ENCODE measurements at regions not wholly inside any gene's neighbourhood (a gene's known extent, or its start where the extent isn't known, plus 50 kb on each side); places are given as distances from the start of the nearest gene placed in this dataset.
"Not testable (repeated sequence)": the region's sequence is repeated elsewhere in the genome, so short reads cannot be mapped to it uniquely, and the experiment has no call there.

DNA sequence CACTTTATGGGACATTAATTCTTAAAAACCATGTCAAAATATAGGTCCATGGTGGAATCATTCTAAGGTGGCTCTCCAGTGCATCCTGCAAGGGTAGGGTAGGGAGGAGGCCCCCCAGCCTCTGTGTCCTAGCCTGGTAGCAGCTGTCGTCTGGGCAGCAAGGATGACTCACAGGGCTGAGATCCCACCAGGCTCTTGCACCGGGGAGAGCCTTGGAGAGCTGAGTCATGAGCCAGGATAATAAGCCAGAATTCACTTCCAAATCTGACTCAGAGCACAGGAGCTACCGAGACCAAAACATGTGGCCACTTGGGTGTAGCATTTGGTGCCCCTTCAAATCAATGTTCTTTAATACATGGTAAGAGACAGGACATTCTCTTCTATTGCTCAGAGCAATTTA, 298.5 kb downstream of the NEBL start:
- Histone ChIP-seq H3K36me3 (replicated peaks) (no peaks in the 10 kb centered on the region), H3K27ac (peak overlapping the region; percentile 53), H3K4me3 (ENCODE audit: low read depth, low read length) (no peak overlapping the region), H3K27me3 (replicated peaks) (no peaks in the 10 kb centered on the region)
- TF ChIP-seq, protein P1, sequence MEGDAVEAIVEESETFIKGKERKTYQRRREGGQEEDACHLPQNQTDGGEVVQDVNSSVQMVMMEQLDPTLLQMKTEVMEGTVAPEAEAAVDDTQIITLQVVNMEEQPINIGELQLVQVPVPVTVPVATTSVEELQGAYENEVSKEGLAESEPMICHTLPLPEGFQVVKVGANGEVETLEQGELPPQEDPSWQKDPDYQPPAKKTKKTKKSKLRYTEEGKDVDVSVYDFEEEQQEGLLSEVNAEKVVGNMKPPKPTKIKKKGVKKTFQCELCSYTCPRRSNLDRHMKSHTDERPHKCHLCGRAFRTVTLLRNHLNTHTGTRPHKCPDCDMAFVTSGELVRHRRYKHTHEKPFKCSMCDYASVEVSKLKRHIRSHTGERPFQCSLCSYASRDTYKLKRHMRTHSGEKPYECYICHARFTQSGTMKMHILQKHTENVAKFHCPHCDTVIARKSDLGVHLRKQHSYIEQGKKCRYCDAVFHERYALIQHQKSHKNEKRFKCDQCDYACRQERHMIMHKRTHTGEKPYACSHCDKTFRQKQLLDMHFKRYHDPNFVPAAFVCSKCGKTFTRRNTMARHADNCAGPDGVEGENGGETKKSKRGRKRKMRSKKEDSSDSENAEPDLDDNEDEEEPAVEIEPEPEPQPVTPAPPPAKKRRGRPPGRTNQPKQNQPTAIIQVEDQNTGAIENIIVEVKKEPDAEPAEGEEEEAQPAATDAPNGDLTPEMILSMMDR (IDR thresholded peaks at IDR 0.05; ENCODE audit: low read depth, low read length, missing control alignments) = no peak
- peak; percentile 95 for DNase-seq
- in situ Hi-C loops (cut with HindIII; ENCODE audit: low pct_ligation_motif_present, low sequenced_read_pairs) = no loop called here

- TF ChIP-seq, protein P1 (IDR thresholded peaks at IDR 0.05; ENCODE audit: low read depth, low read length, missing control alignments) = no peak
- Histone ChIP-seq H3K27me3 (replicated peaks) (no peaks in the 10 kb centered on the region), H3K36me3 (replicated peaks) (no peaks in the 10 kb centered on the region), H3K27ac (peak overlapping the region; percentile 87), H3K4me3 (ENCODE audit: low read depth, low read length) (no peak overlapping the region)
- peak; percentile 76 for DNase-seq
- in situ Hi-C loops (cut with HindIII; ENCODE audit: low pct_ligation_motif_present, low sequenced_read_pairs) = no loop called here
Measured at GRCh38 chr10:20596911-20597310, 300.2 kb downstream of the NEBL start.

- no peaks in the 10 kb centered on the region for H3K36me3 ChIP-seq (replicated peaks)
- in situ Hi-C loops (cut with HindIII; ENCODE audit: low pct_ligation_motif_present, low sequenced_read_pairs) = no loop called here
- DNase-seq = peak; percentile 67
- no peaks in the 10 kb centered on the region for H3K27me3 ChIP-seq (replicated peaks)
- TF ChIP-seq, protein P1 (IDR thresholded peaks at IDR 0.05; ENCODE audit: low read depth, low read length, missing control alignments) = no peak
- H3K4me3 ChIP-seq (ENCODE audit: low read depth, low read length) = no peak overlapping the region
- H3K27ac ChIP-seq = peak overlapping the region; percentile 87
Measured at GRCh38 chr10:20596065-20596755, 300.9 kb downstream of the NEBL start.

DNA sequence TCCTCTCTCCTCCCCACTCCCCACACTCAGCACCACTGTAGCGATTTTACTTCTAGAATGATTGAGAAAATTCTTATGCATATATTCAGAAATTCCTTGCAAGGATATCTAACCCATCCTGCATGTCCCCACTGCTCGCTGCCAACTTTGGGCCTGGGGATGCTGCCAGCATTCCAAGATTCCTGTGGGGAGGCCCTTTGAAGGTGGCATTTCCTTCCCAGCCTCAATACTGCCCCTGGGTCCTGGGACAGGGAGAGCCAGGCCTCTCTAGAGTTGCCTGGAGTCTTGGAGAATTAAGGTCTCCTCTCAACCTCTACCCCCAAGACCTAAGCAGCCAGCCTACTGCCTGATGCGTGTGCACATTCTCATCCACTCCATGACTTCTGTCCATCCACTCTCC, 303.5 kb downstream of the NEBL start:
- no peak overlapping the region for H3K27ac ChIP-seq
- no peak overlapping the region for H3K4me3 ChIP-seq (ENCODE audit: low read depth, low read length)
- H3K36me3 ChIP-seq (replicated peaks) = no peaks in the 10 kb centered on the region
- in situ Hi-C loops (cut with HindIII; ENCODE audit: low pct_ligation_motif_present, low sequenced_read_pairs) = no loop called here
- DNase-seq = no peak
- TF ChIP-seq, protein P1 (IDR thresholded peaks at IDR 0.05; ENCODE audit: low read depth, low read length, missing control alignments) = no peak
- H3K27me3 ChIP-seq (replicated peaks) = no peaks in the 10 kb centered on the region

GRCh38 chr10:20582041-20582440, 315.1 kb downstream of the NEBL start:
- H3K27me3 ChIP-seq (replicated peaks) = no peaks in the 10 kb centered on the region
- no peak overlapping the region for H3K4me3 ChIP-seq (ENCODE audit: low read depth, low read length)
- in situ Hi-C loops (cut with HindIII; ENCODE audit: low pct_ligation_motif_present, low sequenced_read_pairs) = no loop called here
- H3K36me3 ChIP-seq (replicated peaks) = no peaks in the 10 kb centered on the region
- TF ChIP-seq, protein P1 (IDR thresholded peaks at IDR 0.05; ENCODE audit: low read depth, low read length, missing control alignments) = no peak
- H3K27ac ChIP-seq = no peak overlapping the region
- no peak for DNase-seq

DNA sequence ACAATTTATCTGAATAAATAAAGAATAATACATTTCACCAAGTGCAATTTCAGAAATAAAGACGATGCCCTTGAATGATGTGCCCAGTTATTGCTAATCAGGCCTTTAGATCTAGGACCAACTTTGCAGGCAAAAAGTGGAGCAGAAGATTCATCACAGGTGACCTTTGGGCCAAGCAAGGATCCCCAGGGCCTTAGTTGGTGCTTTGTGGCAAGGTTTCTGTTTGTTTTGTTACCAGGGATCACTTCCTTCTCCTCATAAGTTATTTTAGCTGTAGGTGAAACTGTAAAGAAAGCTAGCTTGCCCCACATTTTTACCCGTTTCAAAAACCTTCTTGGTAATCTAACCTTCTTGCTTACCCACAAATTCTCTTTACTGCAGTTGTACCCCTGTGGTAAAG, 323.2 kb downstream of the NEBL start:
- in situ Hi-C loops (cut with HindIII; ENCODE audit: low pct_ligation_motif_present, low sequenced_read_pairs) = no loop called here
- H3K27ac ChIP-seq = no peak overlapping the region
- H3K36me3 ChIP-seq (replicated peaks) = no peaks in the 10 kb centered on the region
- H3K27me3 ChIP-seq (replicated peaks) = no peaks in the 10 kb centered on the region
- H3K4me3 ChIP-seq (ENCODE audit: low read depth, low read length) = no peak overlapping the region
- DNase-seq = no peak
- TF ChIP-seq, protein P1 (IDR thresholded peaks at IDR 0.05; ENCODE audit: low read depth, low read length, missing control alignments) = no peak

- H3K36me3 ChIP-seq (replicated peaks); H3K27ac ChIP-seq; in situ Hi-C loops (cut with HindIII; ENCODE audit: low pct_ligation_motif_present, low sequenced_read_pairs); H3K4me3 ChIP-seq (ENCODE audit: low read depth, low read length); H3K27me3 ChIP-seq (replicated peaks); DNase-seq: not testable (repeated sequence)
Measured at GRCh38 chr10:20555990-20556389, 341.1 kb downstream of the NEBL start.

Measured in brain microvascular endothelial cell (primary cell).